Neural cell (in vitro differentiated cells): ENCODE measurements at regions not wholly inside any gene's neighbourhood (a gene's known extent, or its start where the extent isn't known, plus 50 kb on each side); places are given as distances from the start of the nearest gene placed in this dataset.

Source experiments
- H2AFZ ChIP-seq: fragments of 200-600, 300-800 bp; sonication (generic), shearing (Covaris generic); 2 replicates; pipeline ENCODE4 v1.6.0; 2014; ENCODE audit warnings: low read depth, mild to moderate bottlenecking, antibody characterized with exemption, low read length, moderate library complexity
- H3F3A ChIP-seq: fragments of 200-600 bp; shearing (Covaris generic); 2 replicates; pipeline ENCODE4 v1.6.1; 2016; ENCODE audit warnings: mild to moderate bottlenecking, moderate library complexity, mixed read lengths, antibody characterized with exemption, low read length; ENCODE audit not compliant: insufficient read depth, poor library complexity, severe bottlenecking
- H3K27ac ChIP-seq: fragments of 200-600, 300-800 bp; sonication (generic), shearing (Covaris generic); 2 replicates; pipeline ENCODE4 v1.5.1; 2014; ENCODE audit warnings: mild to moderate bottlenecking, low read length, moderate library complexity
- H3K27me3 ChIP-seq: fragments of 300-800, 200-600 bp; sonication (generic), shearing (Covaris generic); 2 replicates; pipeline ENCODE4 v1.6.0; 2014; ENCODE audit warnings: mild to moderate bottlenecking, low read depth, low read length, moderate library complexity; ENCODE audit not compliant: insufficient read depth
- H3K36me3 ChIP-seq: fragments of 300-800, 200-600 bp; sonication (generic), shearing (Covaris generic); 2 replicates; pipeline ENCODE4 v1.5.1; 2014; ENCODE audit warnings: mild to moderate bottlenecking, antibody characterized with exemption, low read length, moderate library complexity; ENCODE audit not compliant: insufficient read depth
- H3K4me2 ChIP-seq: fragments of 300-800, 200-600 bp; sonication (generic), shearing (Covaris generic); 2 replicates; pipeline ENCODE4 v1.6.0; 2014; ENCODE audit warnings: mild to moderate bottlenecking, low read length
- H3K4me3 ChIP-seq: fragments of 300-800, 200-600 bp; sonication (generic), shearing (Covaris generic); 2 replicates; pipeline ENCODE4 v1.5.1; 2014; ENCODE audit warnings: mild to moderate bottlenecking, low read length, moderate library complexity
- H3K79me2 ChIP-seq: fragments of 200-600 bp; shearing (Covaris generic); replicated peaks from 2 replicates; pipeline ENCODE4 v1.6.0; 2014; ENCODE audit warnings: mild to moderate bottlenecking, low read length, moderate library complexity; ENCODE audit not compliant: insufficient read depth
- H3K9ac ChIP-seq: fragments of 300-800, 200-600 bp; sonication (generic), shearing (Covaris generic); 2 replicates; pipeline ENCODE4 v1.6.1; 2016; ENCODE audit warnings: mild to moderate bottlenecking, low read length, mixed read lengths
- H3K9me2 ChIP-seq: fragments of 200-600 bp; shearing (Covaris generic); 2 replicates; pipeline ENCODE4 v1.6.1; 2016; ENCODE audit warnings: mild to moderate bottlenecking, low read length, mixed read lengths; ENCODE audit not compliant: insufficient read depth
- H3K9me3 ChIP-seq: fragments of 200-600, 300-800 bp; sonication (generic), shearing (Covaris generic); 2 replicates; pipeline ENCODE4 v1.6.1; 2016; ENCODE audit warnings: mild to moderate bottlenecking, mixed run types, low read length, moderate library complexity, mixed read lengths
- H4K20me1 ChIP-seq: fragments of 200-600 bp; shearing (Covaris generic); 2 replicates; pipeline ENCODE4 v1.6.1; 2016; ENCODE audit warnings: mild to moderate bottlenecking, mixed run types; ENCODE audit not compliant: insufficient read depth
- CTCF ChIP-seq: fragments of 450-650 bp; IDR thresholded peaks from 2 replicates; pipeline ENCODE4 v1.5.1; 2014; ENCODE audit warnings: antibody characterized with exemption, mild to moderate bottlenecking, moderate library complexity; ENCODE audit not compliant: poor library complexity, severe bottlenecking
- EP300 ChIP-seq: fragments of 450-650 bp; conservative IDR thresholded peaks from 2 replicates; pipeline ENCODE4 v1.6.1; 2014; ENCODE audit warnings: antibody characterized with exemption, mild to moderate bottlenecking, moderate library complexity; ENCODE audit not compliant: poor library complexity, severe bottlenecking
- EZH2 ChIP-seq: fragments of 200-600, 300-800 bp; shearing (Covaris generic), sonication (generic); IDR thresholded peaks from 2 replicates; pipeline ENCODE4 v1.6.1; 2014; ENCODE audit warnings: antibody characterized with exemption, low read length, borderline replicate concordance, mild to moderate bottlenecking; ENCODE audit not compliant: insufficient read depth, poor library complexity, severe bottlenecking
- MXI1 ChIP-seq: fragments of 450-650 bp; conservative IDR thresholded peaks from 2 replicates; pipeline ENCODE4 v1.6.1; 2014; ENCODE audit warnings: antibody characterized with exemption, mild to moderate bottlenecking; ENCODE audit not compliant: poor library complexity, severe bottlenecking
- POLR2AphosphoS5 ChIP-seq: IDR thresholded peaks from 2 replicates; pipeline ENCODE4 v1.6.1; 2012
- RAD21 ChIP-seq: fragments of 450-650 bp; conservative IDR thresholded peaks from 2 replicates; pipeline ENCODE4 v1.6.1; 2014; ENCODE audit warnings: antibody characterized with exemption, mild to moderate bottlenecking, moderate library complexity
- SMC3 ChIP-seq: fragments of 450-650 bp; conservative IDR thresholded peaks from 2 replicates; pipeline ENCODE4 v1.6.1; 2014; ENCODE audit warnings: antibody characterized with exemption, mild to moderate bottlenecking, moderate library complexity; ENCODE audit not compliant: poor library complexity
- TAF1 ChIP-seq: IDR thresholded peaks from 2 replicates; pipeline ENCODE4 v1.6.1; 2012; ENCODE audit warnings: low read depth
- TF ChIP-seq, protein P1 (sequence below): IDR thresholded peaks from 2 replicates; pipeline ENCODE4 v1.6.1; 2012; ENCODE audit warnings: borderline replicate concordance

GRCh38 chr2:43123028-43123427 lies 103.4 kb downstream of the ZFP36L2 start:
- H4K20me1 ChIP-seq: no peaks in the 10 kb centered on the region
- no peak overlapping the region for H3K4me3 ChIP-seq
- peaks cover 2% of the 10 kb centered on the region for H3K9me3 ChIP-seq
- H3K9ac ChIP-seq: no peak overlapping the region
- H3K27ac ChIP-seq: no peak overlapping the region
- H3K27me3 ChIP-seq: no peaks in the 10 kb centered on the region
- TF ChIP-seq TAF1 (no peak), EZH2 (no peak), SMC3 (no peak), POLR2AphosphoS5 (no peak), CTCF (no peak), MXI1 (no peak), EP300 (no peak), RAD21 (no peak)
- TF ChIP-seq, protein P1, sequence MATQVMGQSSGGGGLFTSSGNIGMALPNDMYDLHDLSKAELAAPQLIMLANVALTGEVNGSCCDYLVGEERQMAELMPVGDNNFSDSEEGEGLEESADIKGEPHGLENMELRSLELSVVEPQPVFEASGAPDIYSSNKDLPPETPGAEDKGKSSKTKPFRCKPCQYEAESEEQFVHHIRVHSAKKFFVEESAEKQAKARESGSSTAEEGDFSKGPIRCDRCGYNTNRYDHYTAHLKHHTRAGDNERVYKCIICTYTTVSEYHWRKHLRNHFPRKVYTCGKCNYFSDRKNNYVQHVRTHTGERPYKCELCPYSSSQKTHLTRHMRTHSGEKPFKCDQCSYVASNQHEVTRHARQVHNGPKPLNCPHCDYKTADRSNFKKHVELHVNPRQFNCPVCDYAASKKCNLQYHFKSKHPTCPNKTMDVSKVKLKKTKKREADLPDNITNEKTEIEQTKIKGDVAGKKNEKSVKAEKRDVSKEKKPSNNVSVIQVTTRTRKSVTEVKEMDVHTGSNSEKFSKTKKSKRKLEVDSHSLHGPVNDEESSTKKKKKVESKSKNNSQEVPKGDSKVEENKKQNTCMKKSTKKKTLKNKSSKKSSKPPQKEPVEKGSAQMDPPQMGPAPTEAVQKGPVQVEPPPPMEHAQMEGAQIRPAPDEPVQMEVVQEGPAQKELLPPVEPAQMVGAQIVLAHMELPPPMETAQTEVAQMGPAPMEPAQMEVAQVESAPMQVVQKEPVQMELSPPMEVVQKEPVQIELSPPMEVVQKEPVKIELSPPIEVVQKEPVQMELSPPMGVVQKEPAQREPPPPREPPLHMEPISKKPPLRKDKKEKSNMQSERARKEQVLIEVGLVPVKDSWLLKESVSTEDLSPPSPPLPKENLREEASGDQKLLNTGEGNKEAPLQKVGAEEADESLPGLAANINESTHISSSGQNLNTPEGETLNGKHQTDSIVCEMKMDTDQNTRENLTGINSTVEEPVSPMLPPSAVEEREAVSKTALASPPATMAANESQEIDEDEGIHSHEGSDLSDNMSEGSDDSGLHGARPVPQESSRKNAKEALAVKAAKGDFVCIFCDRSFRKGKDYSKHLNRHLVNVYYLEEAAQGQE: no peak
- no peaks in the 10 kb centered on the region for H3F3A ChIP-seq
- H3K79me2 ChIP-seq: no peaks in the 10 kb centered on the region
- H2AFZ ChIP-seq: no peak overlapping the region
- no peaks in the 10 kb centered on the region for H3K36me3 ChIP-seq
- H3K4me2 ChIP-seq: no peak overlapping the region
- no peaks in the 10 kb centered on the region for H3K9me2 ChIP-seq

DNA sequence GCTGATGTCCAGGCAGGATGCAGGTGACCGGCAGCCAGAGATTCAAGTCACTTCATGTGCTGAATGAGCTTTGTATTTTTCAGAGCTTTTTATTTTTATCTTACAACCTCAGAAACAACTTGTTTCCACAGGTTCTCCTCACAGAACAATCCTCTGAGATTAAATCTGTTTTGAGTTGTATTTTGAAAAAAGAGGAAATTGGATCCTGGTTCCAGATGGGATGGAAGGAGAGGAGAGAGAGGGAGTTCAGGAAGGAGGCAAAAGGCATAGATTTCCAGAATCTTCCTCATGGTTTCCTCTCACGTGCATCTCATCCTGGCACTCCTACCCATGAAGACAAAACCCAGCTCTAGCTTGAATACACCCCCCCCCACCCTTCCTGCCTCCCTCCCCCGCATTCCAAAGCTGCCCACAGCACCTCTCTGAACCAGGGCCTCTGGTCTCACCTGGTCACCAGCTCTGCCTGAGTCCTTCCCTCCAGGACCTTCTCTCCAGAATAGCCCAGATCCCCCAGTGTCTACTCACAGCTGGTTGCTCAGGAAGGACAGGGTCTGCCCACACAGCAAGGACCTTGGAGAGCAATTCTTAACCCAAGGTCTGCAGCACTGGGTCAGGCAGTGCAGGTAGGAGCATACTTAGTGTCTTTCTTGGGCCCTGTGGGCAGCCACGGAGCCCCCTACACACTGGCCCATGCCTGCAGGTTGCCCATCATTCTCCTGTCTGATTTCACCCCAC lies 104.7 kb downstream of the ZFP36L2 start:
- TF ChIP-seq EP300 (no peak), SMC3 (no peak), EZH2 (no peak), TAF1 (no peak), RAD21 (no peak), POLR2AphosphoS5 (no peak), MXI1 (no peak), CTCF (no peak)
- TF ChIP-seq, protein P1: no peak
- H3K27me3 ChIP-seq: no peaks in the 10 kb centered on the region

More for the DNA sequence above, 104.7 kb downstream of the ZFP36L2 start:
- H3F3A ChIP-seq: no peaks in the 10 kb centered on the region
- H3K9me3 ChIP-seq: peaks cover 2% of the 10 kb centered on the region
- no peaks in the 10 kb centered on the region for H4K20me1 ChIP-seq
- no peaks in the 10 kb centered on the region for H3K9me2 ChIP-seq
- H3K4me3 ChIP-seq: no peak overlapping the region
- no peaks in the 10 kb centered on the region for H3K36me3 ChIP-seq
- H2AFZ ChIP-seq: no peak overlapping the region
- no peaks in the 10 kb centered on the region for H3K79me2 ChIP-seq
- H3K27ac ChIP-seq: no peak overlapping the region
- no peak overlapping the region for H3K9ac ChIP-seq
- no peak overlapping the region for H3K4me2 ChIP-seq
